GM21515 (cell line): ENCODE measurements at regions not wholly inside any gene's neighbourhood (a gene's known extent, or its start where the extent isn't known, plus 50 kb on each side); places are given as distances from the start of the nearest gene placed in this dataset.

Experiments used
- ATAC-seq: cut with Tn5 transposase; IDR thresholded peaks from one replicate; pipeline ENCODE4 v1.9.1; 2021; ENCODE audit not compliant: unreplicated experiment

DNA sequence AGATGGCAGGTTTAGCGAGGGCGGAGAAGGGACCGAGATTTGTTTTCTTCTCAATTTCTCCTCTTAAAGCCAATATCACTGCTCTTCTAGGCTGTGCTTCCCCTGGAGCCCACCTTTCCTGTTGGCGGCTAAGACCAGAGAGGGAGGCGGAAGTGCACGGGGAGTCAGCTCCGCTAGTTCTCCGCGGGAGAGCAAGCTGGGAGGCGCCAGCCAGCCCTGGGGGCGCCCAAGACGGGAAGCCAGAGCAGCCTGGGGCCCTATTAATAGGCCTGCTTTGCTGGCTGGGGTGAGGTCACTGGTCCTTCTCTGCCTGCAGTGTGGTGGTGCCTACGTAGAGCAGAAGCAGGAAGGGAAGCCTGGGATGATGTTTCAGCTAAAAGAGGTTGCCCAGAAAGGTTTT lies 61.6 kb downstream of the LSM5 start:
- ATAC-seq, result no peak

DNA sequence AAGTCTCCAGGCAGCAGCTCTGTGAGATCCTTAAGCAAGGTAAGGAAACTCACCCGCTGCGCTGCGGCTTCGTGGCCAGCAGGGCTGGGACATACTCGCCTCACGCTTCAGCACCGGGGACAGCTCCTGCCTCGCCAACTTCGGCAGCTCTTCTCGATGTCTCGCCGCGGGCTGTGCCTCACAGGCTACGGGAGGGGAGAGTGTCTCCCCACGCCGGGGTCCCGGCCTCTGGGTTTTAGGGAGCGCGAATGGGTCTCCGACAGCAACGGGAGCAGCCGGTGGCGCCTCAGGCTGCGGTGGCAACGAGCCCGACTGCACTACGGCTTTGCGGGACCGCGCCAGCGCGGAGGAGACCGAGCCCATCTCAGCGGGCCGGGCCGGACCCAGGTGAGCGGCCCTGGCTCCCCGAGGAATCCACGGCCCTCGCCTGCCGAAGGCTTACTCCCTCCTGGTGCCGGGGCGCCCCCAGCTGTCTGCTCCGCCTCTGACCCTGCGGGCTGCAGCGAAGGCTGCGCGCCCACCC lies 62.4 kb downstream of the LSM5 start:
- no peak for ATAC-seq

DNA sequence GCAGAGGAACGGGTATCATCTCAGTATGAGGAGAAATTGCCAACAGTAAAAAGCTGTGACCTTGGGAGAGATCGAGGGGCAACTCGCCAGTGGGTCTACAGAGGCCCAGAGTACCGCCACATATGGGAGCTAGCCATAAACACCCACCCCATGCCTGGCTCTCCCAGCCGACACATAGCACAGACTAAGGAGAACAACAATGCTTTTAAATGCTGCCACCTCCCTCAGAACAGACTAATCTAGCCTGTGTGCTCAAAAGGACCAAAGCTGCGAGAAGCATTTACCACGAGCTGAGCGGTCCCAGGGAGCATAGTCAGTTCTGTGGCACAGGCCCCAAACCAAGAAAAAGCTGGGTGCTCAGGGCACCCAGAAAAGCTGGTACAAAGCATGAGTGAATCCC lies 73.3 kb downstream of the LSM5 start:
- no peak for ATAC-seq

DNA sequence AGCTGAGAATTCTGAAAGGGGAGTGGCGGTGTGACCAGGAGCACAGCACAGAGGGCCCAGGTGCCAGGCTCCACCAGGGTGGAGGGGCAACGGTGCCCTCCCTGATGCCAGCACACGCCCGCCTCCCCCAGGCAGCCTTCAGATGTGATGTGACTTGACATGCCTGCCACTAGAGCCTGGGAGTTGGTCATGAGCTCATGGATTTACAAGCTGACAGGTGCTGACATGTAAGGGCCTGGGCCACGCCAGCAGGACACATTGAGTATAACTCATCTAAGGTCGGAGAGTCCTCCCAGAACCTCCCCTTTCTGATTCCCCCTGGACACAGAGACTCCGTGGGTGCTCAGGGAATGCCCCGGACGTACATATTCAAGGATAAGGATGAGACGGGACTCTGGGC lies 74.2 kb downstream of the LSM5 start:
- ATAC-seq, result no peak

DNA sequence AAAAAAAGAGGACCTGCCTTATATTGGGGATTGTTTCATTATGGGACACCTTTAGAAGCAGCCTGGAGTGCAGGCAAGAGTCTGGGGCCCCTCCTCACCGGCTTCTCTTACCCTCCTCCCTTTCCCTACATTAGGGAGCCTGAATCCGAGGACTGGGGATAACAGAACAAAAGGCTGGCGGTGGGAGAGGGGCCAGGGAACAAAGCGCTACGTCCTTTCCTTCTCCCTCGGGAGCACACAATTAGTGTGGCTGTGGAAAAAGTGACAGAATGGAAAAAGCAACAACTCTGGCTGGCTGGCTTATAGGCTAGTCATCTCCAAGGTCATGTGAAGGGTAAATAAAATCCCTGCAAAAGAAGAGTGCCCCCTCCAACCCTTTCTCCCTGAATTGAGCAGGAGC lies 74.7 kb downstream of the LSM5 start:
- no peak for ATAC-seq

DNA sequence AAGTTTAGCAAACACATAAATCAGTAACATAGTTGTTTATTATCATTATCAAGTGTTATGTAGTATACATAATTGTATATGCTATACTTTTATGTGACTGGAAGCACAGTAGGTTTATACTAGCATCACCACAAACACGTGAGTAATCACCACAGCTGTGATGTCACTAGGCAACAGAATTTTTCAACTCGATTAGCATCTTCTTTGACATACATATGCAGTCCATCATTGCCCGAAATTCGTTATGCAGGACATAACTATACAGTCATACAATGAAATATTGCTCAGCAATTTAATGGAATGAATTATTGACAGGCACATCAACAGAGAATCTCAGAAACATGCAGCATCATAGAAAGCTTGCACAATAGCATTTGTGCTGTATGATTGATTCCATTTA lies 77.7 kb downstream of the LSM5 start:
- no peak for ATAC-seq

DNA sequence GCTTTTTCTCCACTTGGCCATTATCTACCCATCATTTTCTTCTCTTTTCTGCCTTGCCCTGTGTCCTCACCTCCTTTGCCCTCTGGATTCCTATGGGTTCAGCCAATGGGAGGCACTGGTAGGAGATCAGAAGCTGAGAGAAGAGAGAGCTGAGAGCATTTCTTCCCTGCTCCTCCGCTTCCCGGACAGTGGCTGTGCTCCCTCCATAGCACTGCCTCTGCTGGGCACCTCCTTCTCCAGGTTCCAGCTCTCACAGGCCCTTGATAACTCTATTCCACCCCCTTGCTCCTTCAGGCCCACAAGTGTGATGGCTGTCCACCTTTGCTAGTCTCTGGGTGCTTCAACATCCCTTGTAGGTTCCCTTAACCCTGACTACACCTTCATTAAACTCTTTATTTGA lies 79.6 kb downstream of the LSM5 start:
- no peak for ATAC-seq

DNA sequence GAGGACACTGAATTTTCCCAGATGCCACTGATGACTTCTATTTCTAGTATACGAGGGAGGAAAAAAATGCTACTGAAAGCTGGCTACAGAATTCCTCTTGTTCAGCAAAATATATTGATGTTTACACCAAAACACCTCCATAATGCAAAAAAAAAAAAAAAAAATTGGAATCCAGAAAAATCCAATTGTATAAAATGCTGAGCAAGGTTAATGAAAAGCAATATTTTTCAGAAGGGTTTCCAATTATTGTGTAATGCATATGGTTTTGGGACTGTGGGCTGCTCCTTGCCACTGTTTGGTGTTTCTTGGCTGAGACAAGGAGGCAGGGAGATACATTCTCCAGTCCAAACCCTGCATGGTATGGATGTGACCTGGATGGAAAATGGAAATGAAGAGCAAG lies 83.8 kb downstream of the LSM5 start:
- ATAC-seq, result no peak

DNA sequence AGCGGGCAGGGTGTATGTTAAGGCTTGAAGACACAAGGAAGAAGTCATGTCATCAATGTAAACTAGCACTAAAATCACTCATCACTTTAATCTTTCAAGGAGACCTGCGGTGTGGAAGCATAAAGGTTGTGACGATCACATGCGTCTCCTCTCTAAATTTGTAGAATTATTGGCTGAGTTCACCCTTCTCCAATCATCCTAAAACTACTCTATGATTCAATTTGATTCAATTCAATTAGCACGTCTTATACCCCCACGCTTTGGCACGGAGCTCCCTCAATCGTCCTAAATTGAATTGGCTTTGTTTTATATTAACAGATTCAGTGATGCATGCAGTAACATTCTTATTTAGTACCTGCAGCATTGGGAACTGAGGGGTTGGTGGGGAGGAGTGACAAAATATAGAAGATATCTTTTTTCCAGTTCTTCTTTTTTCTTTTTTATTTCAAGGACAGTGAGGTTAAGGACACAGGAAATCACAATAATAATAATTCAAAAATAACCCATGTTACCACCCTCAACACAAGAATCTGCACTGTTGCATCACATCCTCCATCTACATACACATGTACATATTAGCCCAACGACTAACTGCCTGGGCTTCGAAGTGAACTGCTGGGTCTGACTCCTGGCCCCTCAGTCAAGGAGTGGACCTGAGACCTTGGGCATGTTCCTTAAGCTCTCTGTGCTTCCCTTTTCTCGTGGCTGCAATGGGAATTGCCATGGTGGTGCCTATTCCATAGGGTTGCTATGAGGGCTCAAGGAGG lies 86.5 kb downstream of the LSM5 start:
- ATAC-seq, result no peak

DNA sequence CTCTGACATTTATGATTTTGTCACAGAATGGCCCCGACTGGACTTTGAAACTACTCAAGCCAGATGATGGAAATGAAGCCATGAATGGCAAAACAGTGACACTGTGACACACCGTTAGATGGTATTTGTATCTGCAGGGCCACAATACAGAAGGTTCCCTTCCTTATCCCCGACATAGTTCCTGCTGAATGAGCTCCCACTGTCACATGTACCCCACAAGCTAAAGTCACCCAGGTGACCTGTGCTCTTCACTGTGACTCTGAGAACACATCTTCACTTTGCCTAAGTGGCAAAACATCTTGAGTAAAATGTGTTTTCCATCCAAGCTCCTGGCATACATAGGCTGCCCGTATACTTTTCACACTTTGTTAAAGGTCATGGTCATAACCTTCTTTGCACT lies 89.5 kb downstream of the LSM5 start:
- no peak for ATAC-seq

DNA sequence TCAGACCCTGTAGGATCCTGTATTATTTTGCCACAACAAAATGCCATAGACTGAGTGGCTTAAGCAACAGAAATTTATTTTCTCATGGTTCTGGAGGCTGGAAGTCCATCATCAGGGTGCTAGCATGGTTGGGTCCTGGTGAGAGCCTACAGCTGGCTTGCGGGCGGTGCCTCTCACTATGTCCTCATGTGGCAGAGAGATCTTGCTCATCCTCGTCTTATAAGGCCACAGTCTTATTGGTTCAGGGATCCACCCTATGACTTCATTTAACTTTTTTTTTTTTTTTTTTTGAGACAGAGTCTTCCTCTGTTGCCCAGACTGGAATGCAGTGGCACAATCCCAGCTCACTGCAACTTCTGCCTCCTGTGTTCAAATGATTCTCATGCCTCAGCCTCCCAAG lies 90.9 kb downstream of the LSM5 start:
- ATAC-seq, result no peak

DNA sequence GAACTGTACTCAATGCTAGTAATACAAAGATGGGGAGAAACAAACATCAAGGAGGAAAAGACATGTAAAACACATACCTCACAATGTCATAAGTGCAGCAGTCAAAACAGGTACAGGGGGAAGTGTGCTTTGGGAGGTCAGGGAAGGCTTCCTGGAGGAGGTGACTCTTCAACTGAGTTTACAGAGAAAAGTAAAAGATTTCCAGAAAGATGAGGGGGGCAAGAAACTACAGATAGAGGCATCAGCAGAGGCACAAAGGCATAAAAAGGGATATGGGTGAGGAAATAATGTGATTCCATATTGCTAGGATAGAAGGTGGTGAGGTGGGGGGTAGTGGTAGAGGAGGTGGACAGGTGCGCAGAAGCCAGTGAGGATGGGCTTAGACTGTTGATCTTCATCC lies 95.0 kb downstream of the LSM5 start:
- no peak for ATAC-seq

DNA sequence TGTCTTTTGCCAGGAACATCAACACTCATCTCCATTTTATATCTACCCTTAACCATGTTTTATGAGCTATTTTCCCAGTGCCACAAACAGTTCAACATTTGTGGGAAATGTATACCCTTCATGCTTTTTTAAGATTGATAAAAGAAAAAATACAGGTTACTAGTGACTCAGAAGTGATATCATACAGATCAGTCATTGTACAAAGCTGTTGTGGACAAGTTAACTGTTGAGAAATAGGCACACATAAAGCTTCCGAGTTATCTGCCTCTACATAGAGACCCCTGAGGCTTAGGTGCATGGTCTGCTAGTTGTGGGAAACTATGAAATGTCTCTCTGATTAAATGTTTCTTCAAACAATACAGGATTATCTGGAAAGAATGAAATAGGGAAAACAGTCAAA lies 96.3 kb downstream of the LSM5 start:
- no peak for ATAC-seq

DNA sequence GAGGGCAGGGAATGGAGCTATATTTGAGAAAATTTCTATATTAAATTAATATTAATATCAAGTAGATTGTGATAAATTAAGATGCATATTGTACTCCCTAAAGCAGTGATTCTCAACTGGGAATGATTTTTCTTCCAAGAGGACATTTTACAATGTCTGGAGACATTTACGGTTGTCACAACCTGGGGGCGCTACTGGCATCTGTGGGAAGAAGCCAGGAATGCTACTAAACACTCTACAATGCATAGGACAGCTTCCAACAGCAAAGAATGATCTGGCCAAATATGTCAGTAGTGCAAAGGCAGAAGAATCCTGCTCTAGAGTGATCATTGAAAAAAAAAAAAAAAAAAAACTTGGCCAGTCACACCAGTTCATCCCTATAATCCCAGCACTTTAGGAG lies 100.0 kb downstream of the LSM5 start:
- no peak for ATAC-seq

DNA sequence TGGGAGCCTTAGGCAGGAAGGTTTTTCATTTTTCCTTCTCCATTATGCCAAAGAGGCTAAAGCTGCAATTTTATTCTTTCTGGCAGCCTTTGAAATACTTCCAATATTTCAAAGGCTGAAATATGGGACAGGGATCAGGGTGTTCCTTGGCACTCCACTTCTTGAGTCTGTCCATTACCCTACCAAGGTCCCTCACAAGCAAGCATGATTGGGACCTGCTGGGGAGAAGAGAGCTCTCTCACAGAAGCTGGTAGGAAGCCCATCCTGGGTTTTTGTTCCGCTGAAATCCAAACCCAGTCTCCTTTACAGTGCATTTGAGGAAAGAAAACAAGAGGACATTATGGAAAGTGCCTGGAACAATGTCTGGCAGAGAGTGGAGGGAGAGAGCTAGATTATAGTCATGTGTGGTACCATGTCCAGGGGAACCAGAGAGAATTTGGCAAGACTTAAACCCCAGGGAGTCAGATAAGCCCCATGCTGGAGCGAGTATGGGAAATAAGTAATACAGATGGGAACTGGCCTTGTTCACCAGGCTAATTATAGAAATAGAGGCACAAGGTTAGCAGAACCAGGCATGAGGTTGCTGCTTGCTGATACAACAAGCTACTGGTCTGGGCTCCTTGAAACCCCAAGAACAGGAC lies 104.7 kb downstream of the LSM5 start:
- no peak for ATAC-seq

DNA sequence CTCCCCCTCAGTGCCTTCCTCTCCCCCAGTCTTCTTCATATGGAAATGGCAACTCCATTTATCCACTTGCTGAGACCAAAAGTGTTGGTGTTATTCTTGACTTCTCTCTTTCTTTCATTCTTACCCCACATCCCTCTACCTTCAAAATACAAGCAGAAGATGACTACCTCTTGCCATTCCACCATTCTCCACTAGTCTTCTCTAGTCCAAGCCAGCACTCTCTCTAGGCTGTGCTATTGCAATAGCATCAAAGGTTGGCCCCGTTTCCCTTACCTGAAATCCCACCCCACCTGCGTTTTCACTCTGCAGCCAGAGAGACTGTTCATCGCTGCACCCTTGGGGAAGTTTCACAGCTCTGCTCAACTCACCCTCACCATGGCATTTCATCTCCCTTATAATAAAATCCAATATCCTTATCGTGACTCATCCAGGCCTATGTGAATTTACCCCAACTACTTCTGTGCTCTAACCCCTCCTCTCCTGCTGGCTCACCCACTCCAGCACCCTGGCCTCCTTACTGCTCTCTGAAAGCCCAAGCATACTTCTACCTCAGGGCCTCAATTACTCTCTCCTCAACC lies 109.1 kb downstream of the LSM5 start:
- no peak for ATAC-seq

DNA sequence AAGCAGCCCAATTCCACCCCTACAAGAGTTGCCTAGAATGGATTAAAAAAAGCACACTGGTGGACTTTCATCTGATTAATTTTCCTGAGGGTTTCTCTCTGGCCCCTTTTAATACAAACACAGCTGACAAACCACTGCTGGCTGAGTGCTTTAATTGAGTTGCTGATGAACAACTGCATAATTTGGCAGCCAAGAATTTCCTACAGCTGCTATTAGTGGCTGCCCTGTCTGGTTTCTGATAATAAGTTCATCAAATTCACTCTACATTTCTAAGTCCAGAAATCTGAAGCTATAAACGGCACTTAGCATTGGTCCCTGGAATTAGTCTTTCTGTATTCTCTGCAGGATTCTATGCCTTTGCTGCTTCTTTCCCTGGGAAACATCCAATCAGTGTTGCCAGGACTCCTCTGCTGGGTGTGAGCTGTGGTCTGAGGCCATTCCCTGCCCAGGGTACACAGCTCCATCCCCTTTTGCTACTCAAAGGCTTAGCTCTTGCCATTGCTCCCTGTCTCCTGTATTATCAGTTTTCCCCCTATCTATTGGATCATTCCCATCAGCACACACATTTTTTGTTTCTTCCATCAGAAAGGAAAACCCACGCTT lies 110.6 kb downstream of the LSM5 start:
- ATAC-seq, result no peak

DNA sequence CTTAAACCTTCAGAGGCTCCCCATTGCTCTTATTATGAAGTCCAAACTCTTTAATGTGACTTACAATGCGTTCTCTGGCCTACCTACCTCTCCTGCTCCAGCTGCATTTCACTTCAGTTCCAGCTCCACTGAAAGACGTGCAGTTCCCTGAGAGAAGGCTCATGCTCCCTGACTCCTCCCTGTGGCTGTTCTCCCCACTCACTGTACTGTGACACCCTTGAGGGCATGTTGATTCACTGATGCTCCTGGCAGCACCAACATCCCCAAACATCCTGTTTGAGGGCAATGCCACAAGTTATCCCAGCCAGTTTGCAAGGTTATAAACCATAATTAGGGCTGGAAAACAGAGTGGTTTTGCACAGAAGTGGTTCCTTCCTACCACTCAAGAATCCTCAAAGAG lies 111.2 kb downstream of the LSM5 start:
- no peak for ATAC-seq

DNA sequence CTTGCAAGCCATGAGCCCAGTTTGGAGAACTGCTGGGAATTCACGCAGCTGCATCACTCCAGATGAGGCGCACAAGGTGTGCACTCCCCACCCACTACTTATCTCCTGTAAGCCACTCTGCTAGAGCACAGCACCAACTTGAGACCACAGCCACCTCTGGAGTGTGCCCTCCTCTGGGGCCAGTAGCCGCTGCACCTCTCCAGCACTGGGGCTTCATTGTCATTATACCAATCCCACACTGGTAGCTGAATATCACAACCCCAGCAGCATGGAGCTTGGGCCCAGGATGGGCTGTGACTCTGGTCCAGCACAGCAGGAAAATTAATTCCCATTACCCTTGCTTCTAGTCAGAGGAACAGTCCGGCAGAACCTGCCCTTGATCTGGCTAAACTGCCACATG lies 125.6 kb downstream of the LSM5 start:
- ATAC-seq, result no peak

DNA sequence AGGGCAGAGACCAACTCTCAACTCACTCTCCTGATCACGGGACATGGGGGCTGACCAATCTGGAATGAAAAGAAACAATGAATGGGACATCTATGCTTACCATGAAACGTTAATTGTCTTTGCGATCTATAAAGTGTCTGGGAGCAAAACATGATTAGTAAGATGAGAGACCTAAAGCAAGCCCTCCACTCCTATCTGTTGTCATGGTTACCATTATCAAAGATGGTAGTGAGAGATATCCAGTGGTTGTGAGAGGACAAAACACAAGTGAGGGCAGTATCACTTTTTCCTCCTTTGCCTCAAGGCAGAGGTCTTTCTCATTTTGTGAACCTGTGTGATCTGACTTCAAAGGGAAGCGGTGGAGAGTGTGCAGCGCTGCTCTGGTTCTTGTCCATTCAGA lies 130.1 kb downstream of the LSM5 start:
- no peak for ATAC-seq

DNA sequence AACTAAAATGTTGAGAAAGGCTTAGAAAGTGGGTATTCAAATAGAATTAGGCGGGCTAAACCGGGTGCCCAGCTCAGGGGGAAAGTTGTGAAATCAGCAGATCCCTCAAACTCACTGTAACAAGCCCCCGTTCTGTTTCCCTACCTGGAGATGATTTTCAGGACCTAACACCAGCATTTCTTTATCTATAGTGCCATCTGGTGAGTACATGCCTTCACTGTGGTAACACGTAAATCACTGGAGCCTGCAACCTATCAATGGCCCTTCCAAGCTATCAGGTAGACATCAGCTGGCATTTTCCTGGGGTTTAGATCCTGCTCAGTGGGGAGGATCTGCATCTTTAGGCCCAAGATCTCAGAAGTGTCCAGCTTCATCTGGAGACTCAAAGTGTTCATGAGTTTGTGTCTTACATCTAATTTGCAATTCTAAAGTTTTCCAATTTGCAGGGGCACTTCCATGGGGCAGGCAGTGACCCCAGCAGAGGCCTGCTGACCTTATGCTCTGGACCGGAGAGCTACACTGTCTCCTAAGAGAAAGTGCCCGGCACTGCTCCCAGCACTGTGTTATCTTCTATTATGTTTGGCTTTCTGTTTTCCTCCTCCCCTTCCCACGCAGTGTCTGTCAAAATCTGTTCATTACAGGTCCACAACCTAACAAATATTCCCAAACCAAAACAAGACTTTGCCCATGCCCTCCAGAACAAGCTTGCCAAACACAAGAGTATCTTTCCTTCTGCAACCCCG lies 132.5 kb downstream of the LSM5 start:
- no peak for ATAC-seq
